Stimulated activated CD8-positive, alpha-beta memory T cell treated with anti-CD3 and anti-CD28 coated beads, Interleukin-4, amount 100 ng/mL, for 48 hours (primary cell): ENCODE measurements at regions not wholly inside any gene's neighbourhood (a gene's known extent, or its start where the extent isn't known, plus 50 kb on each side); places are given as distances from the start of the nearest gene placed in this dataset.

Experiments used
- DNase-seq: peaks from one replicate; pipeline ENCODE4 v3.0.0-alpha.2; 2020

DNA sequence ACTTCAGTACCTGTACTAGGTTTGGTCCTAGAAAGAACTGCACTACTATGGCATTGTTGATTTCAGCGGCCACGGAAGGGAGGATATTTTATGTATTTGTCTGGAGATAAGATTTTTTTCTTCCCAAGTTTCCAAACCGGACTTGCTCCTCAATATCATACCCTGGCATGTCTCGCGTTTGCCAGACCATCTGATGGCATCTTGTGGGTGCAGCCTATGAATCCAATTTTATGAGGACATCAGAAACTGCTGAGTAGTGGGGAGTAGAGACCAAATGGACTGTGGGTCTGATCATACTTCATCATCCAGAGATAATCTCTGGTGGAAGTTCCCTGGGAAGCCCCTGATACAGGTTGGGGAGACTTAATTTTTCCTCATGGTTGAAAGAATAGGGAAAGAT lies 716.1 kb upstream of the WWC1 start:
- DNase-seq: no peak

DNA sequence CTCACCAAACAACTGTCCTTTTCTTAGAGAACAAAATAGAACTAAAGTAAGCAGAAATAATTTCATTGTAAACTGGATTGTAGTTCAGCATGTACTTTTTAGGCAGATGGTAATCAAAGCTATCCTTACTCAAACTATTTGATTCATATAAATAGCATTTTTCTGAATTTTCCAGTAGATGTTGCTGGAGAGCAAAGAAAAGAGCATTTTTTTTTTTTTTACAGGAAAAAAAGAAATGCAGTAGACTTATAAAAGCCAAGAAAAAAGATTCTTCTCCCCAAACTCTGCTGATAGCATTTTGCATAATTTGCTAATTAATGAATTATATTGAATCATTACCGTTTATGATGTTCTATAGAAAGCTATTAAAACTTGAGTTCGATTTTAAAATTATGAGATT lies 715.3 kb upstream of the WWC1 start:
- DNase-seq: no peak

DNA sequence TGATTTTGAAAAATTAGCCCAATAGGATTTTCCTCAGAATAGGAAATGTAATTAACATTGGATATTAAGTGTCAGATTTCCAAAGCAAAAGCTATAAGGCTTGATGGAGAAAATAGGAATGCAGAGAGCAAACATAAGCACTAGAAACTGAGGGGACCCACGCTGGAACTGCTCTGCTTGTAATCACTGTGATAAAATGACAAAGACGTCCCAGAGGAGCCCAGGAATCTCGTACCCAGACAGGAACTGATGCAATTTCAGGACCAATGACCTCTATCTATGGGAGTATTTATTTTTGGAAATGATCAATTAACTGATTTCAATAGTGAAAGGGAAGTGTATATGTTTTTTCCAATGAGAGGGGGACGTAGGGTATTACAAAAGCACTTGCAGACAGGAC lies 714.5 kb upstream of the WWC1 start:
- DNase-seq: no peak

DNA sequence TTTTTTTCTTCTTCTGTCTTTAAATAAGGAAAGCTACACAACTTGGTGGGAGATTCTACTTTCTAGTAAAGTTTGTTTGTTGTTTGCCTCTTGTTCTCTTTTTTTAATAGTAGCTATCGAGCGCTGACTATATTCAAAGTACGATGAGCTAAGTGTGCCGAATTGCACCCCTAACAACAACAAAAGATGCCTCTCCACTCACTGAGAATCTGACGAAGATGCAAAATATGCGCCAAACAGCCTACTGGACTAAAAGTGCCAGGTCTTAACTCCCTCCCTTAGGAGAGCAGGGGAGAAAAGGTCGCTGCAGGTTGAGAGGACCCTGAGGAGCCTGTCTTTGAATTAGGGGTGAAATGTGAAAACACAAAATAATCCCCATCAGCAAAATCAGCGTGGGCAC lies 713.8 kb upstream of the WWC1 start:
- DNase-seq: no peak

DNA sequence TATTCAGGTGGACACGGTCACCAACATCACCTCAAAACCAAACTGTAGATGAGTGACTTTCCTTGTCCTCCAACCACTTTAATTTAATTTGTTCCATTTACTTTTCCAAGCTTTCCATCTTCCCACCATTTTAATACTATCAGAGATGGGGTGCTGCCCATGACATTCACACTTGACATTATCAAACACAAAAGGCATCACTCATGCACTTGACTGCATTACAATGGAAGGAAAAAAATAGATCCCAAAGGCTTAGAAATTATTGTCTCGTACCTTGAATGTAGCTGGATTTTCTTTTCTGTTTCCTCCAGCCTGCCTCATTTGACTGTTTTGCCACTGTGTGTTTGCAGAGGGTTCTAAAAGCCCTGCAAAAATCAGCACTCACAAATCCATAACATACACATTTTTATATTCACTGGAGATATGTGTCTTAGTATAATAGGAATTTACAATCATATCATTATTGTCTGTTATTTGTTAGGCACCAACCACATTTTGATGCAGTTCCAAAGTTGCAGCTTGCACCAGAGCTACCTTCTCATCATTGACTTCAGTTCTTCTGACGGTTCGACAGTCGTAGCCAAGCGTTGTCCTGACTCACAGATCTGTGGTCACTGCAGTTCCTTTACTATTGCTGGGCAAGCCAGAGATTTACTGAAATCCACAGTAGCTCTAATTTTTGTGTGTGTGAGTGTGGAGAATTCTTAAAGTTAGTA lies 712.3 kb upstream of the WWC1 start:
- no peak for DNase-seq

DNA sequence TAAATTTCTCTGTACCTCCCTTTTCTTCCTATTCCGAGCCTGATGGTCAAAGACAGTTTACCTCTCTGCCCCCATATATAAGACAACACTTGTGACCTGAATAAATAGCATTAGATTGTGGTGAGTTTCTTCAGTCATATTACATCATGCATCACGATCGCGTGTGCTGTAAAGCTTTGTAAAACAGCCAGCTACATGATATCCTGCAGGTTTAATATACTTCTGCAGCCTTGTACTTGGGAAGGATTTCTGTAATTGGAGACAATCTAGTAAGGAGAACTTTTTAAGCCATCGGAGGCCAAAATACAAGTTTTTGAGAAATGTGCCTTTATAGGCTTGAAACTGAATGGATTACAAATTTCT lies 711.8 kb upstream of the WWC1 start:
- DNase-seq: no peak

DNA sequence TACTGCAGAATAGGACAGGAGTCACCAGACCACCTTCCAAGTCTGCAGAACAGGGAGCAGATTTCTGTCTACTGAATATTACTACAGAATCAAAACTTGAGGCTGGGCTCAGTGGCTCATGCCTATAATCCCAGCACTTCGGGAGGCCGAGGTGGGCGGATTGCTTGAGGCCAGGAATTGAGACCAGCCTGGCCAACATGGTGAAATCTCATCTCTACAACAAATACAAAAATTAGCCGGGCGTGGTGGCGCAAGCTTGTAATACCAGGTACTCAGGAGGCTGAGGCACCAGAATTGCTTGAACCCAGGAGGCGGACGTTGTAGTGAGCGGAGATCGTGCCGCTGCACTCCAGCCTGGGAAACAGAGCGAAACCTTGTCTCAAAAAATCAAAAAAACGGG lies 710.8 kb upstream of the WWC1 start:
- no peak for DNase-seq

DNA sequence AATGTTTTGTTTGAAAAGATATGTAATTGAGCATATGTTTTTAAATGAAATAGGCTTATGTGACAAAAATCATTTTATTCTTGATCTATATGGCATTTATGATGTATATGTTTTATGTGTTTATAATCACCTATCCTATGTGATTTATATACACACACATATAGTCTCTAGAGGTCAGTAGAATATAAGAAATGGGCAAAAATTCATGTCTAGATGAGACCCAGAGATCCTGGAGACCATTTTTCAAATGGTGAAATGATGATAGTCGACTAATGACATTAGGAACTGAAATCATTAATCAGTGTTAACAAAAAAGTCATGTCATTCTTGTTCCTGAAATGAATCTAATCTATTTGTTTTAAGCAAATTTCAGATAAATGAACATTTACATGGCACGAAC lies 709.2 kb upstream of the WWC1 start:
- DNase-seq: no peak

DNA sequence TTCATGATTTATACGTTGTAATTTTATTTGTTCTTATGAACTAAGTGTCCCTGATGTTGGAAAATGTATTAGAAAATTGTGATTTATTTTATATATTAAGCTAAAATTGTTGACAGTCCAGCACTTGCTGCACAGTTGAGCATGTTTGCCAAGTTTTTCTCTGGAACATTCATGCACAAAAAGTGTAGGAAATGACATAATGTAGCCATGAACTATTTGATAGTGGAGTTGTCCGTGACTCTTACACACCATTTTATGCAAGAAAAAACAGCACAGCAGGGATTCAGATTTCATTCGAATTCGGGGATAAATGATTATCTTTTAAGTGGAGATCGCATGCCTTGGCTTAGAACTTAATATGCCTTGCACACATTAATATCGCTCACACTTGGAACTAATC lies 708.6 kb upstream of the WWC1 start:
- DNase-seq: no peak

DNA sequence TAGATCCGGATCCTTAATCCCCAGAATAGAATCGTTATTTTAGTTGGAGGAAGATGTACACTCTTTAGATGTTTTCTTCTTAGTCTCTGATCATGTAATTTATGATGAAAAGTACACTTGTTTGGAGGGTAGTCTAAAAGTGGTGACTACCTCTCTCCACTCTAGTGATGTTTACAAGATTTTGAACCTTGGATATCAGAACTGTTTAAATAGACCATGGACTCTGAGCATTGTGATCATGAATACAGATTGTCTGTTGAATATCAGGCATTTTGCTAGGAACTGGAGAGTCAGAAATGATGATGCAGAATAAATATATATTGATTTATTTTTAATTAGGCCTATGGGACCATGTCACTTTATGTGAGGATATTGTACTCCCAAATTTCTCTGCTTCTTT lies 706.3 kb upstream of the WWC1 start:
- DNase-seq: no peak

DNA sequence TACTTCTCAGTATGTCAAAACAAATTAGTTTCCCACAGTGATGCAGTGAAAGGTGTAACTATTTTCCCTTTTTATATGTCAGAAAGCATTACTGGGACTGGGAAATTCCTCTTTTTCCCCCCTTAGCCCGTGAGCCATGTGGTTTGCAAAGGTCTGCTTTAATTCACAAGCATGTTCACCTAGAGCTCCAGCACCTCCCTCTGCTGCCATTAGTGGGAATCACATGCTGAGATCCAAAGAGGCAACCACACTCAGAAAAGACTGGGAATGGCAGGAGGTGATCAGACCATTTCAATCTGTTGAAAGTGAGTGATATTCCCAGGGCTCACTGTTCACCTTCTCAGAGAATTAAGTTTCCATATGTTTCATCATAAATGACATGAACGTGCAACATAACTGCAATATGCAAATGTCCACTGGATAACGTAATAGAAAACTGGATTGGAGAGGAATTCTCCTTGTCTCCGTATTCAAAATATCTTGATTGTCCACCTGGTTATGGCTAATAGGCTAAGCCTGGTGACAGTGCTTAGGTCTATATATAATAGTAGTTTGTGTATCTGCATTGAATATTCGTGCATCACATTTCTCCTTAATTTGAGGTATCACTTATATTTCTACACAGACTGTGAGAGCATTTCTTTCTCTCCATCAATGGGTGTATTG lies 703.5 kb upstream of the WWC1 start:
- no peak for DNase-seq

DNA sequence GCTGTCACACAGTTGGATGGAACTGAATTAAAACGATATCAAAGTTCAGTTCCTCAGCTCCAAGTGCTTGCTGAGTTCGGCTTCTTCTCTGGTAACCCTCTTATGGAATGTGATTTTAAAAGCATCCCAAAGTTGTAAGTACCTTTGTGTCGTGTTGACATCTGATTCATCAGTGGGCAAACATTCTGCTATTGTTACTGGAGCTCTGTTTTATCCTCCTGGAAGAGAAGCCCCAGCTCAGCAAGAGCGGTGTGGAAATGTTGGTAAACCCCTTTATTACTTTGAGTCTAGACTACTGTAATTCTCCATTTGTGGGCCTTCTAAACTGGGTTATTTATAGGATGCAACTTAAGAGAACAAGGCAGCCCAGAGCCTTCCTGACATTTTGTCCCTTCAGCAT lies 699.3 kb upstream of the WWC1 start:
- DNase-seq: no peak

DNA sequence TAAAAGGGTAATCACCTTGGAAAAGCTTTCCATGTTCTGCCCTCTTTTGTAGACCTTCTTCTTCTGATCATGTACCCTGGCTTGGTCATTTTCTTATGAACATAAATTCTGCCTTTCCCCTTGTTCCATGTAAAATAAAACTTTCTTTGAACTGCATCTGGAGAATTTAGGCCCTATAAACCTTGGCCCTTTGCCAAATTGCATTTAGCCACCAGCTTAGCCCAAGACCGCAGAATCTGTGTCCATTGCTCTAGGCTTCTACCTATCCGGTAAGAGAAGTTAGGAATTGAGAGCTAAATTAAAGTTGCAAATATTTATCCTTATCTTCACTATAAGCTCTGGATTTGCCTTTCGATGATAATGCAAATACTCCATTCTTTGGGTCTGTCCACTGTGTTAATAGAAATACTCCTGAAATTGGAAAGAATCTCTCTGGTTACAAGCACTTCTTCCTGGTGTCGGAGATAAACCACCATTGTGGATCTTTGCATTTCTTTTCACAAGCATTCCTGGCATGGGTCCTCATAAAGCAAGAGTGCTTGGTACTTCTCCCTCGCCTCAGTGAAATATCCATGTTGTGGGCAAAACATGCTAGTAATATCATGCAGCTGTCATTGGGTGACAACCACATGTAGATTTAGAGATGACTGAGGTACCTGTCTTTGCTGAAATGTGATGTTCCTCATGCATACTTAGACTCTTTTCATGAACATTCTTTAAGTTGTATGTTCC lies 698.0 kb upstream of the WWC1 start:
- DNase-seq: no peak

DNA sequence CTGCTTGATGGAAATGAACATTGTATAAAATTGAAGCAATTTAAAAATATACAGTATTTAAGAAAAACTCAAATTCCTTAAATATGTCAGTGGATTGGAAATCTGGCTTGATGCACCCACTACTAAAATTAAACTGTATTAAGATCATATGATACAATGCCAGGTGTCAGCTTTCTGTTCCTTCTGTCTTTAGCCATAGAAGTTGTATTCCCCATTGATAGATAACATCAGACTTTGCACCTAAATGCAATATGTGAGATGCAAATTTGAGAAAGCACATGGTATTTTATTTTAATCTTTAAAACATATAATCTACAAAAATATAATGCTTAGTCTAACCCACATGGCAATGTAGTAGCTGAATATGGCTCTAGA lies 697.4 kb upstream of the WWC1 start:
- DNase-seq: no peak

DNA sequence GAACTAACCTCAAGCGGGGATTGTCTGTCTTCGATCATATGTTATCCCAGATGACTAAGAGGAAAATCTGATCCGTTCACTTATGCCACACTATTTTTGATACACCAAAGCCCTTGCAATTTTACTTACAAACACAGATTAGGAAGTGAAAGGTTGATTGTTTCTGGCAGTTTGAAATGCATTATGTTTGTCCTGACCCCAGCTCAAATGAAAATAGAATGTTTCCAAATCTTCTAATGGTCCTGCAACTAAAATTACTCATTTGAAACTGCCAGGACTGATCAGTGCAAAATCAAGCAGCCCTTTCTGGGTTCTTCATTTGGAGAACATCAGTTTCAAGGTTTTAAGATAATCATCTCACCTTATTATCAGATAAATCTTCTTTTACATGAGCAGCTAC lies 696.7 kb upstream of the WWC1 start:
- no peak for DNase-seq

DNA sequence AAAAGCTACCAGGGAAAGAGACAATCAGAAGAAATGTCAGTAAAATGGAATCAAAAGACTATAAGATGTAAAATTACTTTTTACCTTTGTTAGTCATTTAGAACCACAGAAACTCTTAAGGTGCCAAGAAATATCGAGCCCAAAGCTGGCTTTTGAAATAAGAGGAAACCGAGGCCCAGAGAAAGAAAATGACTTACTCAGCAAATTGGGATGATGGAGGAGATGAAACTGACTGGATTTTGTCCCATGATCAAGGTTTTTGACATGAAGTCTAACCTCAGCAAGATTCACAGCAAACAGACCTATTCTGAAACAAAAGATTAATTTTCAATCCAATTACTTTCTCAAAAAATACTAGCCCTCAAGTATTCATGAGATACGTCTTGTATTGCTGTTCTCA lies 696.2 kb upstream of the WWC1 start:
- DNase-seq: no peak

DNA sequence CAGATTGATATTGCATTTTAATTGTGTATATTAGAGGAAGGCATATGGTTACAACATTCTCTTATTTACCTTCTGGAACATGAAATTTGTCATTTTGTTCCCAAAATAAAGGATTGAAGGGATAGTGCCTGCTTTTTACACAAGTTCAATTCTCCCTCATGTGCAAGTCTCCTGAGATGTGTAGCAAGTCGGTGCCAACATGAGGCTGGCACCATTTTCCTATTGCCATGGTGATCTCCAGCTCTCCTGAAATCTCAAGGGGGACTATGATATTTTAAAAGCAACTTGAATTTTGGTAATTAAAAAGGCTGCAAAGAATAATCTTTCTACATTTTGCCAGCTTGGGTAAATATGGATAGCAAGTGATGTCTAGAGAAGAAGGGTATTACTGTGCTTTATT lies 693.3 kb upstream of the WWC1 start:
- DNase-seq: no peak

DNA sequence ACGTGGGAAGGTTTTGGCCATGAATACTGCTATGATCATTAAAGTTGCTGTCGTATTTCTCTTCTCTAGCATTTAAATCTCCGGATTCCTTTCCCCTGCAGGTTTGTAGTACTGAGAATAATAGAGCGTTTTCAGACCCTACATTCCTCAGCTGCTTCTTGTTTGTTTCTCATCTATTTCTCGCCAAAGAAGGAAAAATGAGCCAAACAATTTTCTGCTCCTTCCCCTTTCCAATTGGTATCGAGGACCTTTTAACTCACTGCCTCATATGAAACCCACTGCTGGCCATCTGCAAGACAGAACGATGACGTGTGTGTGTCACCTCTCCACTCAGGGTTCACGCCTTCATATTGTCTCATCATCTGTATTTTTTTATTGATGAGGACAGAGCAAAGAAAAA lies 689.4 kb upstream of the WWC1 start:
- DNase-seq: no peak

DNA sequence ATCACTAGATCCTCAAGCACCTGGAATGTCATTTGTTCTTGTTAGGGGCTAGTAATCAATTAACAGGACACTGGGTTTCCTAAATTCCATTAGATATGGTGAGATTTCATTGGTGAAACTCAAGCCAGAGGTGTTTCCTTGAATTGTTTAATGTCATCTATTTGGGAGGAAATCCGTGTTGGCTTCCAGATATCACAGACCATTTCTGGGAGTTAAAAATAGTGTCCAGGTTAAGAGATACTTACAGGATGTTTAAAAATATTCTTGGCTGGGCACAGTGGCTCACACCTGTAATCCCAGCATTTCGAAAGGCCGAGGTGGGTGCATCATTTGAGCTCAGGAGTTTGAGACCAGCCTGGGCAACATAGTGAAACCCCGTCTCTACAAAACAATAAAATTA lies 688.3 kb upstream of the WWC1 start:
- DNase-seq: no peak

DNA sequence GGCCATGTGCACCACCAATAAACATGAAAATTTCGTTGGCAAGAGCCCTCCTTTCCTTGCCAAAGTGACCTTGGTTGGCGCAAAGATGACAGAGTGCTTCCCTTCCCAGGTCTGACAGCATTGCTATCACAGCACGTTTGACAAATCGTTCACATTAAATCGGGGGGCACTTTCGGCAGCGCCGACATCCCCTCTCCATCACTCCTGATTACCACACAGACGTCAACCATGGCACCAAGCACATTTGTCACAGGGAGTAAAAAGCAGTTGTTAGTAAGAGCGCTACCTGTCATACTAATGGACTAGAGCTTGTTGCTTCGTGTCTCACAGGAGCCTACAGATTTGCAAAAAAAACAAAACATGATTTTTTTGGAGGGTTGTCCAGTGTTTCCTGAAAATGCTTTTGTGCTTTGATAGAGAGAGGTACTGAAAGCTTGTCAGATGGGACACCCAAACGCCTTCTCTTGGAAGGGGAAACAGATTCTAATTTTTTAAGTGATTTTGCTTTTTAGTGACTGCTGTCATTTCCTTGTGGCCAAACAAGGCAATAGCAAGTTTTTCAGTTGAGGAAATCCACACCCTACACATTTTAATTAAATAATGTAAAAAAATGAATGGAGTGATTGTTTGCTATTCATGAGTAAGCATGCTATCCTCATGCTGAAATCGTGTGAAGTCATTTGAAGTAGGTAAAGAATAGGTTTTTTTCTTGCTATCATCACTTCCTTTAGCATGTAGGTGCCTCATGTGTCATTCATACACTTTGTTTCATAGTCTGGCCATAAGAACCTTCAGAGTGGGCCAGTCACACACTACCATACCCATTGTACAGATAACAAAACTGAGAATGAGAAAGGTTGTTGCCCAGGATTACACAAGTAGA lies 682.8 kb upstream of the WWC1 start:
- DNase-seq: no peak

DNA sequence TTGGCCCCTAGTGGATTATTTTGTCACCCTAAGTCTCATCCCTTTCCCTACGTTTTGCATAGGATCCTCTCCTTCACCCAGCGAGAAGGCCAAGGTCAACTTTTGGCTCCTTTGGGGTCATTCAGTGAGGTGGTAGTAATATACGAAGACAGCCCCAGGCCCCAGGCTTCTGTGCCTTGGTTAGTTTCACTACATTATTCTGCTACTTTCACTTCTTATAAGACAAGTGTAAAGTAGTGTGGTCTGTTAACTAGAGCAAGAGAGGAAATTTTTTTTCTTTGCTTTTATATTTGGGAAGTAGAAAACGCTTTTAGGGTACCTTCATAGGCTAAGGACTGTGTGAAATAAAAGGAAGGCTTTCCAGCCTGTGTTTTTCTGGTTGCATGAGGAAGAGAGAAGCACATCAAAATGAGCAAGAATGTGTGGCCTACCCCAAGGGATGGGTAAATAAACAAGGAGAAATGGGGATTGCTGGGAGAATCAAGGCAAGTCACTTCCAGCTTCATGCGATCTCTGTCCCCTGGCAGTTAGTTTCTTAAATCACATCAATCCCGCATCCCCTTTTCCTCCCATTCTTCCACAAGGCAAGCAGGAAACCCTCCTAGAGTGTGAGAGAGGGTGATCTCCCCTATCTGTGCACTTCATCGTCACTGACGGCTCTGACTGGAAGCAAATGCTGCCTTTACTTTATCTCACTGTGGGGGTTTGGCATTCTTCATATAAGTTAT lies 677.0 kb upstream of the WWC1 start:
- DNase-seq: no peak

DNA sequence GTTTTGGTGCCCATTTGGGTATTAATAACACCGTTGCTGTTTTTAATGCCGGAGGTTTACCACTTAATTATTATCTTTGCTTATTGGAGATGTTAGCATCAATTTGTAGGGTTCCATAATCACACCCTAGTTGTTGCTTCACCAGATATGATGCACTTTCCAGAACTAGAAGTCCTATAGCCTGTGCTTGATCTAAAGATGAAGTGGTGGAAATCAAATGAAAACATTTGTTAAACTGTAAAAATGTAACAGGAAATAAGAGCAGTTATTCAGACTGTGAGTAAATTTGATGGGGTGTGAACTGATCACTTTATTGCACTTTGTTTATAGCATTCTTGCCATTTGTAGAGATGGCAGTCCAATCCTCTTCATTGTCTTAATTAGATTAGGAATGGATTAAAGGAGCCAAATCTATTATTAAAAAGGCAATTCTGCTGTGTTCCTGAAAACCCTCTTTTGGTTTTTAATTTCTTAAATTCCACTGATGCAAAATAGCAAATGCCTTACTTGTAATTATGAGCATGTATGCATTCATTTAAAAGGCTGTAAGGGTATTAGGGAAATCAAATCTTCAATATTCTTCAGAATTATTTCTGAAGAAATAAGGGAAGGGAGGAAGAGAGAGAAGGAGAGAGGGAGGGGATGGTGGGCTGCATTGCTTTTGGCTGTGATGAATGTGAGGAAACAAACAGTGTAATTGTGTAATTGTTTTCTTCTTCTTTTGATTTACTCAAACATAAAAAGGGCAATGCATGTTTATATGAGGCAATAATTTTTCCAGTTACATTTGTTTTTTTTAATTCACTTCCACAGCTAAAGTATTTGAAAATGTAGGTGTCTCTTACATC lies 675.2 kb upstream of the WWC1 start:
- DNase-seq: no peak
